MM.1S (cell line): ENCODE measurements at regions not wholly inside any gene's neighbourhood (a gene's known extent, or its start where the extent isn't known, plus 50 kb on each side); places are given as distances from the start of the nearest gene placed in this dataset.

ENCODE experiments used
- EZH2 ChIP-seq: fragments of 300-600 bp; sonication (generic); optimal IDR thresholded peaks from 2 replicates; pipeline ENCODE3; 2017; ENCODE audit warnings: low read depth, mild to moderate bottlenecking, antibody characterized with exemption, low read length, mixed read lengths
- EZH2phosphoT487 ChIP-seq: fragments of 300-600 bp; sonication (generic); IDR thresholded peaks from 2 replicates; pipeline ENCODE4 v1.6.1; 2018; ENCODE audit warnings: antibody characterized with exemption, low read length
- TF ChIP-seq, protein P1 (sequence below): fragments of 300-600 bp; sonication (generic); IDR thresholded peaks from 2 replicates; pipeline ENCODE4 v1.5.1; 2016; ENCODE audit warnings: antibody characterized with exemption, low read length, mixed read lengths

DNA sequence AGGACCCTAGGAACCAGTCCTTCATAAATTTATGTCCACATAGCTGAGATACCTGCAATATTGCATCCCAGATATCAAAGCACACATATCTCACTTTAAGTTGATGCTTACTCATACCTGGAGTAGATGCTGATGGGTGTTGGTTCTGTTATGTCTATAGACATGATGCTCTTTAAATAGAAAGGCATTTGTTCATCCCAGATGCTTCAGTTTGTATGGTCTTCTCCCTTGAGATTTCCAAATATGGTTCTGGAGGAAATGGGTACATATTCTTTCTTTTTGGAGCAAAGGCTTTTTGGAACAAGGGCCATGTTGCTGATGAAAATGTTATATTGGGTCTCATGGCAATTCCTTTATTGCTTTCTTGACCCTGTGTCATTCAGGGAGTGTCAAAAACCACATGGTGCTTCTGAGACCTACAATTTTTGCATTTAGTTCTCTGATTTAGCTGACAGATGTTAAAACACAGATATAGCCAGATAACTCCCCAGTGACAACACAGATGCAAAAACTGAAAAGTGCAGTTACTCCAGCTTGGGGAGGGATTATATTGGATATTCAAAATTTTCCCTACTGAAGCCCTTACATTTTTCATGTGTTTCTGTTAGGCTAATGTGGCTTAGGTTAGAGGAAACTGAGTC is 211.4 kb downstream of the KCNRG start:
- TF ChIP-seq, protein P1, sequence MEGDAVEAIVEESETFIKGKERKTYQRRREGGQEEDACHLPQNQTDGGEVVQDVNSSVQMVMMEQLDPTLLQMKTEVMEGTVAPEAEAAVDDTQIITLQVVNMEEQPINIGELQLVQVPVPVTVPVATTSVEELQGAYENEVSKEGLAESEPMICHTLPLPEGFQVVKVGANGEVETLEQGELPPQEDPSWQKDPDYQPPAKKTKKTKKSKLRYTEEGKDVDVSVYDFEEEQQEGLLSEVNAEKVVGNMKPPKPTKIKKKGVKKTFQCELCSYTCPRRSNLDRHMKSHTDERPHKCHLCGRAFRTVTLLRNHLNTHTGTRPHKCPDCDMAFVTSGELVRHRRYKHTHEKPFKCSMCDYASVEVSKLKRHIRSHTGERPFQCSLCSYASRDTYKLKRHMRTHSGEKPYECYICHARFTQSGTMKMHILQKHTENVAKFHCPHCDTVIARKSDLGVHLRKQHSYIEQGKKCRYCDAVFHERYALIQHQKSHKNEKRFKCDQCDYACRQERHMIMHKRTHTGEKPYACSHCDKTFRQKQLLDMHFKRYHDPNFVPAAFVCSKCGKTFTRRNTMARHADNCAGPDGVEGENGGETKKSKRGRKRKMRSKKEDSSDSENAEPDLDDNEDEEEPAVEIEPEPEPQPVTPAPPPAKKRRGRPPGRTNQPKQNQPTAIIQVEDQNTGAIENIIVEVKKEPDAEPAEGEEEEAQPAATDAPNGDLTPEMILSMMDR: no peak
- no peak for TF ChIP-seq EZH2phosphoT487
- no peak for TF ChIP-seq EZH2
